Sigmoid colon (tissue), 6 donors: ENCODE measurements at regions not wholly inside any gene's neighbourhood (a gene's known extent, or its start where the extent isn't known, plus 50 kb on each side); places are given as distances from the start of the nearest gene placed in this dataset.
A peak's percentile ranks its signal among the peaks of the same experiment; 100 is the strongest.
"Not testable (repeated sequence)": the region's sequence is repeated elsewhere in the genome, so short reads cannot be mapped to it uniquely, and the experiment has no call there.

Source experiments
- DNase-seq: peaks from one replicate; pipeline ENCODE4 v3.0.0-alpha.2; 2019
- H3K27ac ChIP-seq, 4 donors: fragments of 200-600 bp; sonication (generic); one replicate each; pipeline ENCODE4 v1.5.1; 2016 to 2019; ENCODE audit warnings: mild to moderate bottlenecking in 1 of 4
- H3K27me3 ChIP-seq, 3 donors: fragments of 200-600 bp; sonication (generic); one replicate each; pipeline ENCODE4 v1.5.1; 2019; ENCODE audit warnings: mild to moderate bottlenecking in 1 of 3
- H3K36me3 ChIP-seq, 4 donors: fragments of 200-600 bp; sonication (generic); one replicate each; pipeline ENCODE4 v1.5.1; 2016 to 2019
- H3K4me1 ChIP-seq, 4 donors: fragments of 200-600 bp; sonication (generic); one replicate each; pipeline ENCODE4 v1.5.1; 2017 to 2019
- H3K4me3 ChIP-seq, 4 donors: fragments of 200-600 bp; sonication (generic); one replicate each; pipeline ENCODE4 v1.5.1; 2017 to 2019; ENCODE audit warnings: mild to moderate bottlenecking in 2 of 4, moderate library complexity in 1 of 4
- H3K9me3 ChIP-seq, 4 donors: fragments of 200-600 bp in 3 of 4; sonication (generic) in 3 of 4; one replicate each; pipeline versions ENCODE4 v1.5.1 to v1.6.1; 2013 to 2019
- CTCF ChIP-seq, 4 experiments: fragments of 450-650 bp in 3 of 4; fragments of 200-600 bp in 1 of 4; IDR thresholded peaks; one replicate each; pipeline ENCODE4 v1.5.1; 2016 to 2019; ENCODE audit warnings: antibody characterized with exemption in 4 of 4, mild to moderate bottlenecking in 3 of 4, moderate library complexity in 2 of 4
- EP300 ChIP-seq, 4 donors: sonication (generic); formaldehyde crosslinking; IDR thresholded peaks; one replicate each; pipeline ENCODE4 v1.6.1; 2017; ENCODE audit warnings: antibody characterized with exemption in 4 of 4
- POLR2A ChIP-seq, 2 donors: fragments of 450-650 bp; IDR thresholded peaks; one replicate each; pipeline ENCODE4 v1.6.1; 2016; ENCODE audit warnings: antibody characterized with exemption in 2 of 2, mild to moderate bottlenecking in 2 of 2, moderate library complexity in 2 of 2
- POLR2AphosphoS5 ChIP-seq, 4 donors: sonication (generic); formaldehyde crosslinking; IDR thresholded peaks; one replicate each; pipeline ENCODE4 v1.6.1; 2017; ENCODE audit warnings: antibody characterized with exemption in 4 of 4
- WGBS, 2 donors: extraction: QIAGEN DNeasy Blood & Tissue Kit; methylation state at CpG; one replicate each; pipeline ENCODE4 v1.1.7; 2013; 5-methylcytosine and 5-hydroxymethylcytosine counted together
- intact Hi-C: fragments of 100-400 bp; cut with DNase I; formaldehyde crosslinking; loops from one replicate; pipeline ENCODE4 v1.15.1; 2023
- donor health status: healthy with polysubstance abuse.
- donor health status: healthy.

DNA sequence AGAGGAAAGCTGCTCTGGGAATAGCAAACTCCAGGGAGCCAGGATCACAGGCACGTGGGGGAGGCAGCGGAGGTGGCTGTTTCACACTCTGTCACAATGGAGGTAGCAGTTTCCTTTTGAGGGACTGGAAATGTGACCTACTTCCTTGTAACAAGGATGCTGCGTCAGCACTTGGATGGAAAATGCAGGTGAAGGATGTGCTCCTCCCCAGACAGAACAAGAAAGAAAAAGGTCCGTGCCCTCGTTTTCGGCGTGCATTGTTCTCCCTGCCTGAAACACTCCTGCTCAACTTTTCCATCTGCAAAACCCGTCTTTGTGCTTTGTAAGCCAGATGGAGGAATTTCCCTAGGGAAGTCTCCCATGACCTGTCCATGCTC, 55.1 kb upstream of the SH3PXD2B start:
- Histone ChIP-seq H3K4me1 (peaks cover 0 to 9% (median 2%) of the 10 kb centered on the region in 4 donors), H3K27ac (peak overlapping the region in 1 of 4 donors; percentile 23), H3K36me3 (no peaks in the 10 kb centered on the region), H3K9me3 (peaks cover 0 to 4% (median 2%) of the 10 kb centered on the region in 4 donors), H3K27me3 (no peaks in the 10 kb centered on the region), H3K4me3 (no peak overlapping the region)
- DNase-seq, result no peak
- intact Hi-C loops, result no loop called here
- no peak for TF ChIP-seq CTCF (IDR thresholded peaks at IDR 0.05)
- TF ChIP-seq EP300 (IDR thresholded peaks at IDR 0.05), result no peak
- WGBS, 2 donors, result 80 to 86% methylated on average over 8 of the region's 8 CpGs

DNA sequence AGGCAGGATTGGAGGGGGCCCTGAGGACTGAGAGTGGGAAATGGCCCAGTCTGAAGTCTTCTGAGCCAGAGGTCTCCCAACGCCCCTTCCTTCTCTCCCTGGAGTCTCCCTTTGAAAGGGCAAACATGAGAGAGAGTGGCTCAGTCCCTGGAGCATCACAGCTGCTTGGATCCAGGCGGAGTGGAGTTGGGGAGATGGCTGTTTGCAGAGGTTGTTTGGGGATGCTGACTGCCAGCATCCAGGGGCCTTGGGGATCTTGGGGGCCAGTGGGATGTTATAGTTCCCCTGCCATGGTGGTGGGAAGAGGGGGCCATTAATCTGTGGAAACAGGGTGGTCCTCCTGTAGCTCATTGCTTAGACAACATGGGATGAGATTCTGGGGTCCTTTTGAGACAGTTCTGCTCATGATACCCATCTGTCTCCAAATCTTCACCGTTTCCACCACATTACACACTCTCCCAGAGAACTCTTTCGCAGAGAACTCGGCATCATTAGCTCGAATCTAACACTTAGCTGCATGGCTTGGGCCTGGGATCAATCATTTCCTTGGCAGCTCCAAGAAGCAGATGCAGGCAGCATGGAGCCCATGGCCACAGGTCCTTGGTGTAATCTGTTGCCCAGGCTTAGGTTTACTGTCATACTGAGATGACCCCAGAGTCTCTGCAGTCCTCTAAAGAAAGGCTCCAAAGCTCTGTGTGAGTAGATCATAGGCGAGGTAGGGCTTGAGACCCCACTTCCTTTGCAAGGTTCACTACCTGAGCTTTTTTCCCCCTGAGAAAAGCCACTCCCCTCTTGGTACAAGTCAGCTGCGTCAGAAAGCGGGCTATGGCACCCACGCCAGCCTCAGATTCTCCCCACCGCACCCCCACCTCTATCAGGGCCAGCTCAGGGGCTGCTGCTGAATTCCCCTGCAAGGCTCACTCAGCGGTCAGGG, 54.4 kb upstream of the SH3PXD2B start:
- peak; percentile 59 for DNase-seq
- Histone ChIP-seq H3K27ac (peak overlapping the region in 1 of 4 donors; percentile 23), H3K4me1 (peaks cover 0 to 15% (median 5%) of the 10 kb centered on the region in 4 donors), H3K27me3 (no peaks in the 10 kb centered on the region), H3K9me3 (peaks cover 0 to 4% (median 2%) of the 10 kb centered on the region in 4 donors), H3K4me3 (no peak overlapping the region), H3K36me3 (no peaks in the 10 kb centered on the region)
- TF ChIP-seq POLR2A (IDR thresholded peaks at IDR 0.05) (no peak), POLR2AphosphoS5 (IDR thresholded peaks at IDR 0.05) (no peak), CTCF (IDR thresholded peaks at IDR 0.05) (no peak)
- intact Hi-C loops, result no loop called here
- WGBS, 2 donors, result 83 to 89% methylated on average over 12 of the region's 12 CpGs

- intact Hi-C loops, H3K36me3 ChIP-seq, H3K27ac ChIP-seq, H3K9me3 ChIP-seq, H3K4me3 ChIP-seq, H3K27me3 ChIP-seq: not testable (repeated sequence)
- DNase-seq, result peak; percentile 34
- peaks cover 0 to 18% (median 5%) of the 10 kb centered on the region in 4 donors for H3K4me1 ChIP-seq
- WGBS, 2 donors, result 83 to 93% methylated on average over 8 of the region's 8 CpGs
These were observed 53.2 kb upstream of the SH3PXD2B start for GRCh38 chr5:172507485-172507884.

DNA sequence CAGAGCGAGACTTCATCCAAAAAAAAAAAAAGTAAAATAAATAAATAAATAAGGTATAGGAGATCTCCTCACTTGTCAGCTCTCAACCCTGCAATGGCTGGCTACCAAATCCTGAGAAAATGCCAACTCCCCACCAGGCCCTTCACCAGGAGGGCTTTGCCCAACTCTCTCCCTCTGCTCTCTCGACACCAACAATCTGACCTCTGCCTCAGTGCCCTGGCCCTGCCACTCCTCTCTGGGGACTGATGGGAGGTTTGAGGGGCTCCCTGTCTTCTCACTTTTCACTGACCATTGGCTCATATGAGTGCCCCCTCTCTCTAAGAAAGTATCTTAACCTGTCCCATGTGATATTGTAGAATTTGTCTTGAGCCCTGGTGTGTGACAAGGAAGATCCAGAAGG, 52.6 kb upstream of the SH3PXD2B start:
- H3K36me3 ChIP-seq, result no peaks in the 10 kb centered on the region
- no peak overlapping the region for H3K4me3 ChIP-seq
- no peaks in the 10 kb centered on the region for H3K27me3 ChIP-seq
- no peak overlapping the region for H3K27ac ChIP-seq
- TF ChIP-seq CTCF (IDR thresholded peaks at IDR 0.05), result no peak
- TF ChIP-seq POLR2AphosphoS5 (IDR thresholded peaks at IDR 0.05), result no peak
- TF ChIP-seq POLR2A (IDR thresholded peaks at IDR 0.05), result no peak
- TF ChIP-seq EP300 (IDR thresholded peaks at IDR 0.05), result no peak
- peaks cover 0 to 18% (median 5%) of the 10 kb centered on the region in 4 donors for H3K4me1 ChIP-seq
- intact Hi-C loops, result no loop called here
- H3K9me3 ChIP-seq, result peaks cover 0 to 4% (median under 1%) of the 10 kb centered on the region in 4 donors
- WGBS, 2 donors, result 94 to 95% methylated on average over 2 of the region's 2 CpGs
- DNase-seq, result peak; percentile 32

DNA sequence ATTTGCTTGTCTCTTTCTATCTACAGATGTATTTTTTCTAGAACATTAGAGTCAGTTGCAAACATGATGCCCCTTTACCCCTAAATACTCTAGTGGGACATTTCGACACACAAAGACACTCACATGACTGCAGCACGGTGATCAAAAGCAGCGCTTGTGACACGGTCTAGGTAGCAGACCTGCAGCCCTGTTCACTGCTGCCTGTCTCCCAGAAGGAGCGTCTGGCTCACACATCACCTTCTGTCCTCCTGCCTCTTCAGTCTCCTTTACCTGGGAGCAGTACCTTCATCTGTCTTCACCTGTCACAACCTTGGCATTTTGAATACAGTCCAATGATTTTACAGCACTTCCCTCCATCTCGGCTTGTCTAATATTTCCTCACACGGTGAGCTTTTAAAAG, 51.9 kb upstream of the SH3PXD2B start:
- TF ChIP-seq EP300 (IDR thresholded peaks at IDR 0.05) (no peak), POLR2A (IDR thresholded peaks at IDR 0.05) (no peak), POLR2AphosphoS5 (IDR thresholded peaks at IDR 0.05) (no peak), CTCF (IDR thresholded peaks at IDR 0.05) (no peak)
- H3K27ac ChIP-seq, result no peak overlapping the region
- peaks cover 0 to under 1% (median 0%) of the 10 kb centered on the region in 4 donors for H3K9me3 ChIP-seq
- WGBS, 2 donors, result 77 to 81% methylated on average over 7 of the region's 7 CpGs
- no peaks in the 10 kb centered on the region for H3K36me3 ChIP-seq
- intact Hi-C loops, result no loop called here
- H3K4me1 ChIP-seq, result peaks cover 0 to 18% (median 5%) of the 10 kb centered on the region in 4 donors
- no peak overlapping the region for H3K4me3 ChIP-seq
- H3K27me3 ChIP-seq, result no peaks in the 10 kb centered on the region
- DNase-seq, result peak; percentile 33
